H1 (cell line): ENCODE measurements at regions not wholly inside any gene's neighbourhood (a gene's known extent, or its start where the extent isn't known, plus 50 kb on each side); places are given as distances from the start of the nearest gene placed in this dataset.

Source experiments
- CTCF ChIA-PET: fragments of 300-600 bp; sonication (Branson Sonifier 250); formaldehyde crosslinking; loops from one replicate; lab custom pipeline; 2021; ENCODE audit not compliant: partially characterized antibody; lab: Charles Lee
- POLR2A ChIA-PET: fragments of 300-600 bp; sonication (Branson Sonifier 250); formaldehyde crosslinking; loops from one replicate; lab custom pipeline; 2021; ENCODE audit warnings: inconsistent platforms; ENCODE audit not compliant: partially characterized antibody; lab: Charles Lee
- DNase-seq, 2 experiments: peaks; one replicate each; pipeline versions ENCODE4 v3.0.0 to v3.0.0-alpha.2; 2010 to 2022; ENCODE audit warnings: low spot score in 2 of 2, low read depth in 1 of 2, mixed read lengths in 1 of 2
- FAIRE-seq: peaks from 2 replicates; lab custom pipeline; 2011; peaks lifted over from hg19 to GRCh38; lab: Jason Lieb, UNC
- H2AFZ ChIP-seq: 2 replicates; pipeline ENCODE4 v1.8.1; 2012; ENCODE audit warnings: low read length, inconsistent platforms
- H2AK5ac ChIP-seq: 2 replicates; pipeline ENCODE4 v1.6.1; 2013; ENCODE audit warnings: low read depth, low read length
- H2BK120ac ChIP-seq: replicated peaks from 2 replicates; pipeline ENCODE3; 2013; ENCODE audit warnings: low read depth, low read length, inconsistent platforms
- H2BK12ac ChIP-seq: 2 replicates; pipeline ENCODE4 v1.6.1; 2013; ENCODE audit warnings: low read depth, low read length
- H2BK15ac ChIP-seq: 2 replicates; pipeline ENCODE4 v1.6.1; 2013; ENCODE audit warnings: low read length
- H2BK20ac ChIP-seq: 2 replicates; pipeline ENCODE4 v1.6.1; 2013; ENCODE audit warnings: low read length
- H2BK5ac ChIP-seq: 2 replicates; pipeline ENCODE4 v1.6.1; 2013; ENCODE audit warnings: low read depth, low read length
- H3K14ac ChIP-seq: 2 replicates; pipeline ENCODE4 v1.6.1; 2013; ENCODE audit warnings: inconsistent platforms; ENCODE audit not compliant: insufficient read length
- H3K18ac ChIP-seq: 2 replicates; pipeline ENCODE4 v1.6.1; 2013; ENCODE audit warnings: low read length; ENCODE audit errors: extremely low read depth
- H3K23ac ChIP-seq: 2 replicates; pipeline ENCODE4 v1.6.1; 2013; ENCODE audit warnings: inconsistent platforms; ENCODE audit not compliant: insufficient read length
- H3K23me2 ChIP-seq: 2 replicates; pipeline ENCODE4 v1.6.1; 2013; ENCODE audit warnings: low read depth, low read length
- H3K27ac ChIP-seq: 2 replicates; pipeline ENCODE4 v1.6.1; 2011; ENCODE audit warnings: low read depth, low read length, inconsistent platforms
- H3K27me3 ChIP-seq, 4 experiments: replicated peaks in 1 of 4; 1 replicate in 1 of 4; 2 replicates in 3 of 4; pipeline versions ENCODE4 v1.6.1 to v1.8.1; 2011 to 2013; ENCODE audit warnings: low read length in 3 of 4, mild to moderate bottlenecking in 3 of 4, inconsistent platforms in 2 of 4, mixed read lengths in 2 of 4, moderate library complexity in 1 of 4; ENCODE audit not compliant: control insufficient read depth in 3 of 4, insufficient read depth in 3 of 4; ENCODE audit errors: extremely low read depth in 1 of 4
- H3K36me3 ChIP-seq, 4 experiments: 2 replicates each; pipeline versions ENCODE4 v1.6.1 to v1.8.1; 2011 to 2013; ENCODE audit warnings: mild to moderate bottlenecking in 4 of 4, low read length in 3 of 4, moderate library complexity in 2 of 4, control low read depth in 1 of 4, inconsistent platforms in 1 of 4; ENCODE audit not compliant: insufficient read depth in 4 of 4, control insufficient read depth in 2 of 4
- H3K4ac ChIP-seq: replicated peaks from 2 replicates; pipeline ENCODE3; 2013; ENCODE audit warnings: low read length, low read depth, mixed read lengths, inconsistent platforms; ENCODE audit not compliant: insufficient read length
- H3K4me1 ChIP-seq, 4 experiments: replicated peaks in 1 of 4; 1 replicate in 1 of 4; 2 replicates in 3 of 4; pipeline versions ENCODE4 v1.6.1 to v1.8.1; 2011 to 2013; ENCODE audit warnings: low read length in 3 of 4, inconsistent platforms in 2 of 4, mixed read lengths in 1 of 4; ENCODE audit not compliant: insufficient read depth in 4 of 4, control insufficient read depth in 3 of 4
- H3K4me2 ChIP-seq, 2 experiments: 2 replicates each; pipeline versions ENCODE4 v1.6.1 to v1.8.1; 2011 to 2013; ENCODE audit warnings: low read depth in 2 of 2, low read length in 2 of 2, control low read depth in 1 of 2, inconsistent platforms in 1 of 2, mild to moderate bottlenecking in 1 of 2; ENCODE audit not compliant: insufficient read depth in 1 of 2
- H3K4me3 ChIP-seq, 4 experiments: fragments of 200-600, 300-600 bp in 1 of 4; sonication (generic), shearing (Covaris generic), sonication (Bioruptor Twin) in 1 of 4; 2 replicates each; pipeline versions ENCODE4 v1.5.1 to v1.8.1; 2011 to 2016; ENCODE audit warnings: low read length in 4 of 4, low read depth in 3 of 4, control low read depth in 2 of 4, inconsistent platforms in 2 of 4, mild to moderate bottlenecking in 2 of 4, mixed read lengths in 1 of 4, moderate library complexity in 1 of 4; ENCODE audit not compliant: insufficient read depth in 2 of 4; ENCODE audit errors: extremely low read depth in 1 of 4
- H3K56ac ChIP-seq: replicated peaks from 2 replicates; pipeline ENCODE3; 2013; ENCODE audit warnings: low read depth, mild to moderate bottlenecking, mixed read lengths, low read length, inconsistent platforms; ENCODE audit not compliant: insufficient read length
- H3K79me1 ChIP-seq: 2 replicates; pipeline ENCODE4 v1.6.1; 2013; ENCODE audit warnings: low read depth, low read length, control low read depth
- H3K79me2 ChIP-seq, 2 experiments: 2 replicates each; pipeline versions ENCODE4 v1.6.1 to v1.8.1; 2012 to 2013; ENCODE audit warnings: low read length in 2 of 2, mild to moderate bottlenecking in 2 of 2, inconsistent platforms in 1 of 2; ENCODE audit not compliant: insufficient read depth in 2 of 2, control insufficient read depth in 1 of 2
- H3K9ac ChIP-seq, 4 experiments: replicated peaks in 1 of 4; 1 replicate in 1 of 4; 2 replicates in 3 of 4; pipeline versions ENCODE4 v1.6.1 to v1.8.1; 2011 to 2013; ENCODE audit warnings: low read depth in 3 of 4, low read length in 3 of 4, control low read depth in 2 of 4, mild to moderate bottlenecking in 2 of 4, moderate library complexity in 2 of 4, inconsistent platforms in 1 of 4; ENCODE audit errors: extremely low read depth in 1 of 4
- H3K9me3 ChIP-seq, 2 experiments: 2 replicates each; pipeline versions ENCODE4 v1.6.1 to v1.8.1; 2012 to 2013; ENCODE audit warnings: mild to moderate bottlenecking in 2 of 2, moderate library complexity in 2 of 2, control low read depth in 1 of 2, inconsistent platforms in 1 of 2, low read depth in 1 of 2, low read length in 1 of 2, mixed read lengths in 1 of 2; ENCODE audit not compliant: insufficient read depth in 2 of 2
- H4K20me1 ChIP-seq, 2 experiments: replicated peaks in 1 of 2; 2 replicates each; pipeline versions ENCODE3 to v1.8.1; 2011 to 2013; ENCODE audit warnings: inconsistent platforms in 2 of 2, low read length in 2 of 2, mild to moderate bottlenecking in 1 of 2; ENCODE audit not compliant: insufficient read depth in 2 of 2, control insufficient read depth in 1 of 2
- H4K5ac ChIP-seq: 2 replicates; pipeline ENCODE4 v1.6.1; 2013; ENCODE audit warnings: low read length, low read depth, mixed read lengths, inconsistent platforms; ENCODE audit not compliant: insufficient read length
- H4K8ac ChIP-seq: 2 replicates; pipeline ENCODE4 v1.8.0; 2013; ENCODE audit warnings: mild to moderate bottlenecking, moderate library complexity, low read length, inconsistent platforms; ENCODE audit not compliant: insufficient read depth; ENCODE audit errors: extremely low read depth
- H4K91ac ChIP-seq: replicated peaks from 2 replicates; pipeline ENCODE3; 2013; ENCODE audit warnings: low read length, mixed read lengths, inconsistent platforms; ENCODE audit not compliant: insufficient read length
- BRCA1 ChIP-seq: IDR thresholded peaks from 2 replicates; pipeline ENCODE4 v1.6.1; 2012; ENCODE audit warnings: low read depth, low read length, improper control_type of control experiment
- FOSL1 ChIP-seq: IDR thresholded peaks from 2 replicates; pipeline ENCODE4 v1.6.1; 2011; ENCODE audit warnings: mild to moderate bottlenecking, low read depth, low read length, moderate library complexity; ENCODE audit not compliant: insufficient read depth
- GABPA ChIP-seq: IDR thresholded peaks from 2 replicates; pipeline ENCODE4 v1.6.1; 2011; ENCODE audit warnings: mild to moderate bottlenecking, low read length, moderate library complexity, borderline replicate concordance; ENCODE audit not compliant: insufficient read depth
- MAX ChIP-seq: IDR thresholded peaks from 2 replicates; pipeline ENCODE4 v1.6.1; 2012; ENCODE audit warnings: inconsistent platforms
- PHF8 ChIP-seq: fragments of 200-600 bp; sonication (generic); conservative IDR thresholded peaks from 2 replicates; pipeline ENCODE4 v1.7.1; 2012; ENCODE audit warnings: low read depth, mild to moderate bottlenecking, inconsistent platforms, low read length, moderate library complexity
- RBBP5 ChIP-seq: IDR thresholded peaks from 2 replicates; pipeline ENCODE4 v1.7.1; 2012; ENCODE audit warnings: low read depth, mild to moderate bottlenecking, inconsistent platforms, low read length, moderate library complexity, borderline replicate concordance
- SAP30 ChIP-seq: fragments of 300-600 bp; sonication (generic); IDR thresholded peaks from 2 replicates; pipeline ENCODE4 v1.7.1; 2012; ENCODE audit warnings: low read length, moderate library complexity, mild to moderate bottlenecking, inconsistent platforms; ENCODE audit not compliant: insufficient read depth, insufficient replicate concordance
- WGBS, 2 experiments: shearing (Covaris generic) in 1 of 2; methylation state at CpG; one replicate each; pipeline versions ENCODE4 v1.1.6 to v1.1.7; 2013 to 2015; ENCODE audit warnings: low lambda C conversion rate in 2 of 2, mixed read lengths in 2 of 2, inconsistent platforms in 1 of 2, low coverage in 1 of 2, missing lambda C conversion rate in 1 of 2; ENCODE audit not compliant: insufficient replicate concordance in 2 of 2, insufficient coverage in 1 of 2, insufficient read length in 1 of 2; ENCODE audit errors: extremely low coverage in 1 of 2, missing lambda C conversion rate in 1 of 2; 5-methylcytosine and 5-hydroxymethylcytosine counted together

- Histone ChIP-seq H3K18ac (no peak overlapping the region), H3K9ac (no peak overlapping the region)
- FAIRE-seq: no peak
Measured at GRCh38 chr4:123105026-123105420, 182.6 kb upstream of the NUDT6 start.

More at GRCh38 chr4:123105026-123105420, 182.6 kb upstream of the NUDT6 start:
- no peaks in the 10 kb centered on the region for H3K79me1 ChIP-seq
- H3K14ac ChIP-seq: no peak overlapping the region
- CTCF ChIA-PET: interaction anchor here (0.9 to 2.7 kb wide), 5 partner anchors 9 to 836 kb away, joined by 3 to 13 read pairs (median 3); no protein-coding TSS in a partner anchor
- H3K27me3 ChIP-seq: no peaks in the 10 kb centered on the region
- TF ChIP-seq PHF8: no peak
- TF ChIP-seq MAX: no peak
- TF ChIP-seq GABPA: no peak
- no peak for TF ChIP-seq SAP30
- no peak for TF ChIP-seq BRCA1
- no peak for TF ChIP-seq RBBP5
- no peak for TF ChIP-seq FOSL1
- TF ChIP-seq, all 59 proteins: peak for 0
- no peak overlapping the region for H3K4ac ChIP-seq
- no peak overlapping the region for H2BK5ac ChIP-seq
- H2BK20ac ChIP-seq: no peak overlapping the region
- H3K4me3 ChIP-seq: no peak overlapping the region
- H4K91ac ChIP-seq: no peak overlapping the region
- H3K27ac ChIP-seq: no peak overlapping the region
- no peak overlapping the region for H4K8ac ChIP-seq
- H3K36me3 ChIP-seq: no peaks in the 10 kb centered on the region
- POLR2A ChIA-PET: no interaction called here
- 91% methylated on average over 5 of the region's 5 CpGs; no CpG with 5 or more reads in 1 of the 2 experiments for WGBS, 2 experiments
- no peaks in the 10 kb centered on the region for H3K79me2 ChIP-seq
- H3K4me2 ChIP-seq: no peak overlapping the region
- no peak overlapping the region for H2BK15ac ChIP-seq
- no peak overlapping the region for H2BK120ac ChIP-seq
- H3K23ac ChIP-seq: no peak overlapping the region
- no peak overlapping the region for H2AFZ ChIP-seq
- H2AK5ac ChIP-seq: no peak overlapping the region
- DNase-seq: no peak
- no peaks in the 10 kb centered on the region for H3K9me3 ChIP-seq
- H3K23me2 ChIP-seq: no peaks in the 10 kb centered on the region
- no peaks in the 10 kb centered on the region for H4K20me1 ChIP-seq
- H3K4me1 ChIP-seq: peaks cover 0 to 2% (median under 1%) of the 10 kb centered on the region in 4 experiments; a peak in 2 of 7 replicates
- no peak overlapping the region for H4K5ac ChIP-seq
- H3K56ac ChIP-seq: no peak overlapping the region
- no peak overlapping the region for H2BK12ac ChIP-seq
